HAP-1 (cell line): ENCODE measurements at regions not wholly inside any gene's neighbourhood (a gene's known extent, or its start where the extent isn't known, plus 50 kb on each side); places are given as distances from the start of the nearest gene placed in this dataset.

Experiments
- DNase-seq, 2 experiments: peaks; one replicate each; pipeline ENCODE4 v3.0.0-alpha.2; 2016 to 2020; ENCODE audit warnings: low spot score in 2 of 2
- H3K27me3 ChIP-seq: fragments of 250-450 bp; sonication (Bioruptor Pico); 2 replicates; pipeline ENCODE4 v1.5.1; 2020; ENCODE audit warnings: low read depth, mild to moderate bottlenecking, moderate library complexity
- H3K36me3 ChIP-seq: fragments of 250-450 bp; sonication (Bioruptor Pico); replicated peaks from 2 replicates; pipeline ENCODE4 v1.5.1; 2020; ENCODE audit warnings: mild to moderate bottlenecking
- H3K4me1 ChIP-seq: fragments of 250-450 bp; sonication (Bioruptor Pico); 2 replicates; pipeline ENCODE4 v1.5.1; 2020; ENCODE audit warnings: mild to moderate bottlenecking
- H3K4me3 ChIP-seq: fragments of 250-450 bp; sonication (Bioruptor Pico); 2 replicates; pipeline ENCODE4 v1.5.1; 2020; ENCODE audit warnings: mild to moderate bottlenecking, moderate library complexity
- H3K9me3 ChIP-seq: fragments of 250-450 bp; sonication (Bioruptor Pico); 2 replicates; pipeline ENCODE4 v1.5.1; 2020; ENCODE audit warnings: mild to moderate bottlenecking, moderate library complexity
- in situ Hi-C: fragments of 300-500 bp; cut with MboI; formaldehyde crosslinking; loops from 3 replicates; pipeline ENCODE4 v1.14.3; 2020; ENCODE audit warnings: low sequenced_read_pairs, inconsistent platforms, mixed read lengths

- Histone ChIP-seq H3K36me3 (no peaks in the 10 kb centered on the region), H3K4me1 (no peaks in the 10 kb centered on the region), H3K27me3 (no peaks in the 10 kb centered on the region; the same call in 1 of the 2 replicates), H3K9me3 (no peaks in the 10 kb centered on the region), H3K4me3 (no peak overlapping the region)
- no peak for DNase-seq
- in situ Hi-C loops, result no loop called here
Measured at GRCh38 chr18:45373286-45373880, 241.9 kb upstream of the SLC14A2 start.

- Histone ChIP-seq H3K36me3 (no peaks in the 10 kb centered on the region), H3K4me3 (no peak overlapping the region), H3K9me3 (no peaks in the 10 kb centered on the region), H3K27me3 (no peaks in the 10 kb centered on the region; the same call in 1 of the 2 replicates), H3K4me1 (no peaks in the 10 kb centered on the region)
- no peak for DNase-seq
- in situ Hi-C loops, result no loop called here
Measured at GRCh38 chr18:45374236-45374635, 241.0 kb upstream of the SLC14A2 start.

- DNase-seq, result no peak
- in situ Hi-C loops, result loop anchor here (25.0 kb wide), 1 partner anchor 1763 kb away; no protein-coding TSS in a partner anchor
Measured at GRCh38 chr18:45374878-45375630, 240.2 kb upstream of the SLC14A2 start.

GRCh38 chr18:45376193-45376592, 239.1 kb upstream of the SLC14A2 start:
- Histone ChIP-seq H3K4me1 (no peaks in the 10 kb centered on the region), H3K27me3 (no peaks in the 10 kb centered on the region; the same call in 1 of the 2 replicates), H3K4me3 (no peak overlapping the region), H3K9me3 (no peaks in the 10 kb centered on the region), H3K36me3 (no peaks in the 10 kb centered on the region)
- in situ Hi-C loops, result loop anchor here (25.0 kb wide), 1 partner anchor 1764 kb away; no protein-coding TSS in a partner anchor
- DNase-seq, result no peak

More at GRCh38 chr18:45374878-45375630, 240.2 kb upstream of the SLC14A2 start:
- no peaks in the 10 kb centered on the region for H3K9me3 ChIP-seq
- no peak overlapping the region for H3K4me3 ChIP-seq
- H3K27me3 ChIP-seq, result no peaks in the 10 kb centered on the region; the same call in 1 of the 2 replicates
- no peaks in the 10 kb centered on the region for H3K36me3 ChIP-seq
- H3K4me1 ChIP-seq, result no peaks in the 10 kb centered on the region

- in situ Hi-C loops, result loop anchor here (25.0 kb wide), 1 partner anchor 1766 kb away; no protein-coding TSS in a partner anchor
- no peaks in the 10 kb centered on the region; the same call in 1 of the 2 replicates for H3K27me3 ChIP-seq
- no peaks in the 10 kb centered on the region for H3K36me3 ChIP-seq
- H3K4me1 ChIP-seq, result no peaks in the 10 kb centered on the region
- DNase-seq, result no peak
- H3K9me3 ChIP-seq, result no peaks in the 10 kb centered on the region
- H3K4me3 ChIP-seq, result no peak overlapping the region
Measured at GRCh38 chr18:45378308-45378707, 237.0 kb upstream of the SLC14A2 start.

- DNase-seq, result no peak
- Histone ChIP-seq H3K4me3 (no peak overlapping the region), H3K9me3 (no peaks in the 10 kb centered on the region), H3K27me3 (no peaks in the 10 kb centered on the region; the same call in 1 of the 2 replicates), H3K4me1 (no peaks in the 10 kb centered on the region), H3K36me3 (no peaks in the 10 kb centered on the region)
- in situ Hi-C loops, result loop anchor here (25.0 kb wide), 1 partner anchor 1767 kb away; no protein-coding TSS in a partner anchor
Measured at GRCh38 chr18:45378933-45379332, 236.3 kb upstream of the SLC14A2 start.

- no peak for DNase-seq
- Histone ChIP-seq H3K36me3 (no peaks in the 10 kb centered on the region), H3K4me3 (no peak overlapping the region), H3K4me1 (no peaks in the 10 kb centered on the region), H3K9me3 (no peaks in the 10 kb centered on the region), H3K27me3 (no peaks in the 10 kb centered on the region; the same call in 1 of the 2 replicates)
- in situ Hi-C loops, result loop anchor here (25.0 kb wide), 1 partner anchor 1768 kb away; no protein-coding TSS in a partner anchor
Measured at GRCh38 chr18:45379903-45380302, 235.4 kb upstream of the SLC14A2 start.

GRCh38 chr18:45381282-45381681, 234.0 kb upstream of the SLC14A2 start:
- no peak for DNase-seq
- Histone ChIP-seq H3K27me3 (no peaks in the 10 kb centered on the region; the same call in 1 of the 2 replicates), H3K9me3 (no peaks in the 10 kb centered on the region), H3K4me3 (no peak overlapping the region), H3K4me1 (no peaks in the 10 kb centered on the region), H3K36me3 (no peaks in the 10 kb centered on the region)
- in situ Hi-C loops, result loop anchor here (25.0 kb wide), 1 partner anchor 1769 kb away; no protein-coding TSS in a partner anchor

- H3K36me3 ChIP-seq, result no peaks in the 10 kb centered on the region
- no peak for DNase-seq
- no peaks in the 10 kb centered on the region for H3K27me3 ChIP-seq
- in situ Hi-C loops, result loop anchor here (25.0 kb wide), 1 partner anchor 1771 kb away; no protein-coding TSS in a partner anchor
- H3K4me1 ChIP-seq, result no peaks in the 10 kb centered on the region
- H3K4me3 ChIP-seq, result no peak overlapping the region
- no peaks in the 10 kb centered on the region for H3K9me3 ChIP-seq
Measured at GRCh38 chr18:45383228-45383627, 232.0 kb upstream of the SLC14A2 start.

GRCh38 chr18:45384137-45384961, 230.9 kb upstream of the SLC14A2 start:
- Histone ChIP-seq H3K9me3 (no peaks in the 10 kb centered on the region), H3K27me3 (no peaks in the 10 kb centered on the region), H3K4me1 (no peaks in the 10 kb centered on the region), H3K36me3 (no peaks in the 10 kb centered on the region), H3K4me3 (no peak overlapping the region)
- DNase-seq, result peak; percentile 15 to 73
- in situ Hi-C loops, result loop anchor here (25.0 kb wide), 1 partner anchor 1772 kb away; no protein-coding TSS in a partner anchor

GRCh38 chr18:45384962-45385315, 230.3 kb upstream of the SLC14A2 start:
- H3K27me3 ChIP-seq, result no peaks in the 10 kb centered on the region
- in situ Hi-C loops, result loop anchor here (25.0 kb wide), 1 partner anchor 1773 kb away; no protein-coding TSS in a partner anchor
- no peaks in the 10 kb centered on the region for H3K4me1 ChIP-seq
- no peaks in the 10 kb centered on the region for H3K36me3 ChIP-seq
- no peak for DNase-seq
- H3K4me3 ChIP-seq, result no peak overlapping the region
- no peaks in the 10 kb centered on the region for H3K9me3 ChIP-seq

- Histone ChIP-seq H3K4me3 (no peak overlapping the region), H3K27me3 (no peaks in the 10 kb centered on the region), H3K36me3 (no peaks in the 10 kb centered on the region), H3K4me1 (no peaks in the 10 kb centered on the region), H3K9me3 (no peaks in the 10 kb centered on the region)
- peak in 1 of 2 experiments; percentile 47 for DNase-seq
- in situ Hi-C loops, result loop anchor here (25.0 kb wide), 1 partner anchor 1774 kb away; no protein-coding TSS in a partner anchor
Measured at GRCh38 chr18:45386041-45386655, 229.1 kb upstream of the SLC14A2 start.

GRCh38 chr18:45387229-45387628, 228.0 kb upstream of the SLC14A2 start:
- in situ Hi-C loops, result loop anchor here (25.0 kb wide), 1 partner anchor 1775 kb away; no protein-coding TSS in a partner anchor
- no peaks in the 10 kb centered on the region for H3K4me1 ChIP-seq

More at GRCh38 chr18:45387229-45387628, 228.0 kb upstream of the SLC14A2 start:
- no peak overlapping the region for H3K4me3 ChIP-seq
- no peaks in the 10 kb centered on the region for H3K27me3 ChIP-seq
- H3K36me3 ChIP-seq, result no peaks in the 10 kb centered on the region
- no peak for DNase-seq
- no peaks in the 10 kb centered on the region for H3K9me3 ChIP-seq
